ENCODE measurements at regions not wholly inside any gene's neighbourhood (a gene's known extent, or its start where the extent isn't known, plus 50 kb on each side); places are given as distances from the start of the nearest gene placed in this dataset.

GRCh38 chrX:120753413-120754251, 122.0 kb downstream of the CT47B1 start:
- Histone ChIP-seq H3K36me3 (ENCODE audit: control insufficient read depth in 4 of 4, insufficient read depth in 3 of 4, low read depth in 1 of 4, low read length in 3 of 4) (no peaks in the 10 kb centered on the region), H3K9ac (ENCODE audit: low read depth in 1 of 2, low read length in 2 of 2) (no peak overlapping the region), H3K4me3 (ENCODE audit: low read depth in 1 of 3, low read length in 3 of 3) (peak overlapping the region in 1 of 3 donors; percentile 32), H3K27ac (ENCODE audit: low read depth in 1 of 2, low read length in 2 of 2) (peak overlapping the region; percentile 42 to 56), H3K27me3 (ENCODE audit: control insufficient read depth in 4 of 4, insufficient read depth in 4 of 4, low read length in 3 of 4) (no peaks in the 10 kb centered on the region), H3K9me3 (ENCODE audit: control insufficient read depth in 4 of 4, low read length in 3 of 4) (no peaks in the 10 kb centered on the region), H3K4me1 (ENCODE audit: control insufficient read depth in 4 of 4, insufficient read depth in 4 of 4, low read length in 3 of 4) (peaks cover 0 to 27% (median 19%) of the 10 kb centered on the region in 4 donors)
- TF ChIP-seq EGR1 (IDR thresholded peaks at IDR 0.05; ENCODE audit: low read depth in 2 of 2): peak in 1 of 2 donors; percentile 67
- TF ChIP-seq HNF4A (conservative IDR thresholded peaks at IDR 0.05): peak in 1 of 2 donors; percentile 8
- no peak for TF ChIP-seq ATF3 (IDR thresholded peaks at IDR 0.05)
- WGBS: 68% methylated on average over 10 of the region's 10 CpGs
- no peak for DNase-seq (ENCODE audit: low spot score)

GRCh38 chrX:120752431-120753082, 122.7 kb upstream of the C1GALT1C1 start:
- H3K27ac ChIP-seq (ENCODE audit: low read depth in 1 of 2, low read length in 2 of 2): peak overlapping the region; percentile 37 to 42
- WGBS: 24% methylated on average over 7 of the region's 7 CpGs
- peaks cover 0 to 27% (median 19%) of the 10 kb centered on the region in 4 donors for H3K4me1 ChIP-seq (ENCODE audit: control insufficient read depth in 4 of 4, insufficient read depth in 4 of 4, low read length in 3 of 4)
- TF ChIP-seq YY1 (IDR thresholded peaks at IDR 0.05) (peak; percentile 47), JUND (IDR thresholded peaks at IDR 0.05) (peak in 1 of 2 donors; percentile 38), MAX (IDR thresholded peaks at IDR 0.05) (peak; percentile 48), TAF1 (conservative IDR thresholded peaks at IDR 0.05) (no peak), FOXA2 (IDR thresholded peaks at IDR 0.05) (no peak), ATF3 (IDR thresholded peaks at IDR 0.05) (no peak), RAD21 (IDR thresholded peaks at IDR 0.05) (no peak), SP1 (IDR thresholded peaks at IDR 0.05) (peak; percentile 74), EGR1 (IDR thresholded peaks at IDR 0.05; ENCODE audit: low read depth in 2 of 2) (no peak), NR2F2 (IDR thresholded peaks at IDR 0.05) (no peak), GABPA (IDR thresholded peaks at IDR 0.05 in 1 of 2, conservative IDR thresholded peaks at IDR 0.05 in 1 of 2) (no peak), HNF4A (conservative IDR thresholded peaks at IDR 0.05) (peak; percentile 86 to 87), REST (IDR thresholded peaks at IDR 0.05) (no peak), CTCF (IDR thresholded peaks at IDR 0.05; ENCODE audit: low read depth, low read length, missing input control) (no peak), FOXA1 (IDR thresholded peaks at IDR 0.05) (no peak), ZBTB33 (IDR thresholded peaks at IDR 0.05) (no peak), RXRA (IDR thresholded peaks at IDR 0.05) (peak; percentile 72 to 91), HNF4G (IDR thresholded peaks at IDR 0.05) (peak; percentile 61)
- H3K9ac ChIP-seq (ENCODE audit: low read depth in 1 of 2, low read length in 2 of 2): peak overlapping the region in 1 of 2 donors; percentile 31
- peak overlapping the region; percentile 25 to 42 (median 32) for H3K4me3 ChIP-seq (ENCODE audit: low read depth in 1 of 3, low read length in 3 of 3)
- no peaks in the 10 kb centered on the region for H3K27me3 ChIP-seq (ENCODE audit: control insufficient read depth in 4 of 4, insufficient read depth in 4 of 4, low read length in 3 of 4)
- no peak for DNase-seq (ENCODE audit: low spot score)
- no peaks in the 10 kb centered on the region for H3K36me3 ChIP-seq (ENCODE audit: control insufficient read depth in 4 of 4, insufficient read depth in 3 of 4, low read depth in 1 of 4, low read length in 3 of 4)
- H3K9me3 ChIP-seq (ENCODE audit: control insufficient read depth in 4 of 4, low read length in 3 of 4): no peaks in the 10 kb centered on the region

Data from liver (tissue), 8 donors.